Kasumi-1 (cell line): ENCODE measurements at regions not wholly inside any gene's neighbourhood (a gene's known extent, or its start where the extent isn't known, plus 50 kb on each side); places are given as distances from the start of the nearest gene placed in this dataset.

Source experiments
- DNase-seq, 2 experiments: peaks; one replicate each; lab custom pipeline; 2025; lab: John Stamatoyannopoulos, UW

DNA sequence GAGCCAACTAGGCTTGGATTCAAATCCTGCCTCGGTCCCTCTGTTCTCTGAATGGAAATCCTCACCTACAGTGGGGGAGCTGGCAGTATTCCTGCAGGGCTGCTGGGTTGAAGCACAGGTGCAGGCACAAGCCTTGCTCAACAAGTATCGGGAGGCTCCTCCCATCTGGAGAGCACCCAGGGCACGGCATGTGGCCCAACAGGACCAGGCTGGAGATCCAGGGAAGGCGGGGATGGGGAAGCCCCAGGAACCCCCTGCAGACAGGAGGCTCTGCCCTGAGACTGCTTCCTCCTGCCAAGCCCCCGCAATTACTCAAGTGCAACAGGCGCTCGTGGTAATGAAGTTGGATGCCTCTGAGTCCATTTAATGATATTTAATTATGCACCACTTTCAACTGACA, 128.0 kb upstream of the VSTM2B start:
- DNase-seq, result no peak

DNA sequence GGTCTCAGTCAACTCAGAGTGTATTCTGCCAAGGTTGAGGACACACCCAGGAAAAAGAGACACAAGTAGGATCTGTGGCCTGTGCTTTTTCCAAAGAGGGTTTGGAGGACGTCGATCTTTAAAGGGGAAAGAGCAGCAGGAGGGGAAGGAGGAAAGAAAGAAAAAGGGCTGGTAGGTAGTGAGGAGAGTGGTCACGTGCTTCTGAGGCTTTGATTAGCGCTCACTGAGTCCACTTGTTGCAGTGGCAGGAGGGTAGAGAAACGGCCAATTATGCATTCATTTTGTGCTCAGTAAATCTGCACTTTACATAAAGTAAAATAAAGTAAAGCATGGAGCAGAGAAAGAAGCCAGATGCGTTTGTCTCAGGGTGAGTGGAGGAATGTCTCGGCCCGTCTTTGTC, 126.0 kb upstream of the VSTM2B start:
- DNase-seq, result no peak

DNA sequence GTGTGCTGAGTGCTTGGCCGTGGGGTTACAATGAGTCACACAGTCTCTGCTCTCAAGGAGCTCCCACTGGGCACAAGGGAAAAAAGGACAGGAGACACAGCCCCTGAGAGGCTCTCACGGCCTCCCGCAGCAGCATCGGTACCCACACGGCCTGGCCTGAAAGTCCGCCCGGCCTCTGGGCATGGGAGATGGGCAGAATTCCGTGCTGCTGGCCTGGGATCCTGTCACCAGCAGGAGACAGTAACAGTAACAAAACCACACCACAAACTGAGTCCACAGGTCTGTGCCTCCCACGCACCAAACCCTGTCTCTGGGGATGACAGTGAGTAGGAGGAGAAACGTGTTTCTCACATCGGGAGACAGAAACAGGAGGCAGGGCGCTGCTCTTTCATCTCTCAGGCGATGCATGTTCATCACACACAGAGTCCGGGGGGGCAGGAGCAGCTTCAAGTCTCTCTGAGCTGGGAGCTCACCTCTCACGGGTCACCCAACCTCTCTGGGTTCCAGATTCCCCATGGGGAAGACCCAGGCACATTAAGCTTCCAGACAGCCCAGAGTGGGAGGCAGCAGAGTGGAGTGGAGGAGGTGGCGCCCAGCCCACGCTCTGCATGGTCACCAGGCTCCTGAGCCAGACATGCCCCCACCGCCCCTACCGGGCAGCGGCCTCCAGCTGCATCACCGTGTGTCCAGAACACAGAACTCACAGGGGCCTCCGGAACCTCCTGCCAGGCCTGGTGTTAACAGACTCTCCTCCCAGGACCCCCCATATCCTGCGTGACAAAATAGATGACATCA, 124.7 kb upstream of the VSTM2B start:
- DNase-seq, result no peak

DNA sequence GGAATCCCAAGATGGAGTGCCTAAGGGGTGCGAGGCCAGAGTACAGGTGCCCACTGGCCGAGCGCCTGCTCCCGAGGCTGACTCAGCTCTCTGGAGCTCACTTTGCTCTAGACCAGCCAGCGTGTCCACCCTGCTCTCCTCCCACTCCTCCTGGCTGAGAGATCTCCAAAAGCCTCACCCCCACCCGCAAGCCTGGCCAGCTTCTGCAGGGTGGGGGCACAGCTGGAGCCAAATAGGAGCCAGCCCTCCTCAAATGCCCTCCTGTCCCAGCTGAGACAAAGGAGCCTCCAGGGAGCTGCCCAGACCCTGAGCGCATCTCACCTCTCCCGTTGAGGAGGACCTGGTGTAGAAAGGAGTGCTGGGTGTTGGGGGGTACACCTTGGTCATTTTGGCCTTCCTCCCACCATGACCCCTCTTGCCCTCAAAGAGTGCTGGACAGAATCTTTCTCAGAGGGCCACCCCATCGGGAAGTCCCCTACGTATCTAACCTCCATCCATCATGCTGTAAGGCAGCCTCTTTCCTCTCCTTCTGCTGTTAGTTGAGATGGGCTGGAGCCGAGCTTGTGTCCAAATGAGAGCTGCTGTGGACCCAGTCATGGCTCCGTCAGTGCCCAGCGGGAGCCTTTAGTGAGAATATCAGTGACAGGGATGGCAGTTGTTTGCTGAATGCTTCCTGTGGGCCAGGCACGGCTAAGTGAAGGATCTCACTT, 123.9 kb upstream of the VSTM2B start:
- DNase-seq, result no peak

DNA sequence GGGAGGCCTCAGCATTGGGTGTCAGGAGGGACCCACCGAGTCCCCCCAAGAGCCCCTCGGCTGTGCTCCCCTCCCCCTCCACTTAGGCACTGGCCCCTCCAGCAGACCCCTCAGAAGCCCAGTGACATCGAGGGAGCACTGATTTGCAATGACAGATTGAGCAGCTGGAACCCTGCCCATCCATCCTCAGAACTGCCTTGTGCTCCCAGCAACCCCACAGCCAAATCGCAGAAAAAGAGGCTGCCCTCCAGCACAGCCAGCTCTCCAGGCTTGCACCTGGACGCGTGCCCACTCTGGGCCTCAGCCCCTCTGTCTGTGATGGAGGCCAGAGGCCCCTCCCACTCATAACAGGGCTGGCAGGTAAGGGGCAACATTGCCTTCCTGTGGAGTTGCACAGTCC, 123.2 kb upstream of the VSTM2B start:
- DNase-seq, result no peak

DNA sequence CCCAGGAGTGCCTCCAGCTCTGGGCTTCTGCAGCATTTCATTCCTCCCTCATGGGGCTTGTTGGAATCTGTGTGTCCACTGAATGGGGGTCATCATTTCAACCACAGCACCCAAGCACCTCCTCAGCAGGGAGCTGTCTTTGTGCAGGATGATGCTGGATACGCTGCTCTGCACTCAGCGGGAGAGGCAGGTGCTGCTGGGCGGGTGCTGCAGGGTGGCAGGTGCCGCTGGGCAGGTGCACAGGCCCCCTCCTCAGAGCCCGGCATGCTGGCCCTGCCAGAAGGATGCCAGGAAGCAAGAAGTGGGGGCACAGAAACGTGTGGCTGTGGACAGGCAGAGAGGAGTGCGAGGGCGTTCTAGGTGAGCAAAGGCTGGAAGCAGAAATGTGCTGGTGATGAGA, 121.8 kb upstream of the VSTM2B start:
- DNase-seq, result no peak

DNA sequence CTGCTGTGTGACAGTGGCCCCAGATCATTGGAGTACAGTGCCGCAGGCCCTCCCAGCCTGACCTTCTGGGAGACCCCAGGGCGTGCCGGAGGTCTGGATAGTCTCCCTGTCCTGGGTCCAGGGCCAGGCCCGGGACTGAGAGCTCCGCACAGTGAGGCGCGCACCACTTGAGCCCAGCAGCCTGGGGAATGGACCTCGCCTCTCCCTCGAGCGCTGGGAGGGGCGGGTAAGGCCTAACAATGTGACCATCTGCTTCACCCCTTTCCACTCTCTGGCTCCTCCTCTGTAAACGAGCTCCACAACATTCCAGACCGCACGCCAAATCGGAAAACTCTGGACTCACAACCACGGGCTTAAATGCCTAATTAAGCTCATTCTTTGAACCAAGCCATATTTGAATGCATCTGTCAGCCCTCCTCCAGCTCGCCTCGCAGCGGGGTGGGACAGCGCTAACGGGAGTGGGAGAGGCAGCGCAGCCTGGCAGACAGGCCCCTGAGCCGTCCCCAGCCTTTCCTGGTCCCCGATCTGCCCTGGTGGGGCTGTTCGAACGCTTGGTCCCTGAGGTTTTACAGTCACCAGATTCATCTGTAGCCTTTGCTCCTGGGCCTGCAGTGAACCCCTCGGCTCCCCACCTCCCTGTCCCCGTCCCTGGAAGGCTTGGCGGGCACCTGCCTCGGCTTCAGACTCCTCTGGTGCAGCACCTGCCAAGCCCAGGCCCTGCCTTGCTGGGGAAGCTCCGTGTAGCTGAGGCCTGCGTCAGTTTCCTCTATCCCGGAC, 120.7 kb upstream of the VSTM2B start:
- DNase-seq, result no peak

DNA sequence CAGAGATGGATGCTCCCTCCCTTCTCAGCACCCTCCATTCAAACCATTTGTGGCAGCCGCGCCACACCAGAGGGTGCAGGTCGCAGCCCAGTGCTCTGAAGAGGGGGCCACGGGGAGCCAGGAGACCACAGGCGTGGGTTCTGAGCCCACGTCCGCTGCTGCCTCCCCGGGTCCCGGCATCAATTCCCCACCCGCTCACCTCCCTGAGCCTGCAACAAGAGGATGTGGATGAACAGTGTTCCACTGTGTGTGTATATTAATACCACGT, 120.1 kb upstream of the VSTM2B start:
- DNase-seq, result no peak

DNA sequence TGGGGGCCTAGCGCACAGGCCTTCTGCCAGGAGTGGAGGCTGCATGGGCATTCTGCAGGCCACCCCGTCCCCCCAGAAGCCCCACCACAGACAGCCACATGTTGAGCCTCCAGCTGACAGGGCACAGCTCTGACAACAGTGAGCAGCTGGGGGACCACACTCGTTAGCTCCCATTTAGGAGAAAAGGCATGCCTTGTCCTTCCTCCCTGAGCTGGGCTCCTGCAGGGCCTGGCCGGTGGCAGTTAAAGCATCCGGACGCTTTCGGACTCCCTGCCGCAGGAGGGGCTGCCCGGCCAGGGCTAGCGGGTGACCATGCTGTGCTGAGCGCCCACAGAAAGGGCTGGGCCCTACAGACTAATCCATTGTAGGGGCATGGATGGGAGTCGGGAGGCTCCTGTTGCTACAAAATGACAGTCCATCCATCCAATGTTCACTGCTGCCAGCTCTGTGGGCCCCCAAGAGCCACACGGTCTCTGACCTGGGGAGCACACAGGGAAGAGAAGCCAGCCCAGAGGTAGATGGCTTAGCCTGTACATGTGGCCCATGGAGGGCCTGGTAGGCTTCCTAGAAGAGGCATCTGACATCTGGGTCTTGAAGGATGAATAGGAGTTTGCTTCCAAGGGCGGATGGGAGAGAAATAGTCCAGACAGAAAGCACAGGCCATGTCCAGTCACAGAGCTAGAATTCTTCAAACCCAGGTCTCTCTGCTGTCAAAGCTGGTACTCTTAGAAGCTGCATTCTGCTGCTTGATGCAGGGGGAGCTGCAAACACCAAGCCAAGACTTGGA, 116.5 kb upstream of the VSTM2B start:
- no peak for DNase-seq

DNA sequence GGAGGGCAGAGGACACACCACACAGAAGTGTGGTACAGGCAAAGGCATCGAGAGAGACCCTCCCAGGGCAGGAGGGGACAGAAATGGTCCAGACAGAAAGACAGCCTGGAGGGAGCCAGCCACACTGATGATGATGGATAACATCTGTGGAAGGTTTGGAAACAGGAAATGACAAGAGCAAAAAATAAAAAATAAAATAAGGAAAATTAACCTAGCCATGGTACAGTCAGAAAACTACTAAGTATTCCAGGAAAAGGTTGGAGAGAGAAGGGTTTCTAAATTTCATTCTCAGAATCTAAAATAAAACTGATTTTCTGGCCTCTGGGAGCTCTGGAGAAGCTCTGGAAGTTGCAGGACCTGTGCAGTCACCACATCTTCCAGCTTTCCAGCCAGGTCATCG, 115.2 kb upstream of the VSTM2B start:
- DNase-seq, result no peak

DNA sequence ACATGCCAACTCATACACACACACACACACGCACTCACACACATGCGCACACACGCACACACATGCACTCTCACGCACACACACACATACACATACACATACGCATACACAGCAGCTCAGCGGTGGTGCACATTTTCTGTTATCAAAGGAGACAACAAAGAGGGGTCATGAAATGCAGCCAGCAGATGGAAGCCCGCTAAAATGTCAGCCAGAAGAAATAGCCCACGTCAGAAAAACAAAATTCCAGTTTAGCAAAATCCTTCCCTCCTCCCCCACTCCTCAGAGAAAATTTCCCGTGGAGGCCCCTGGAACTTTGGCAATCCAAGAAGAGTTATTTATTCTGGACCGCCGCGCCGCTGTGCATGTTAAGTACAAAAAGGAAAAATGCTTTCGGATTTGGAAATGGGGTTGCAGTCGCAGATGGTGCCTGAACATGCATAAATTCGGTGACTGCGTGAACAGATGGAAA, 114.6 kb upstream of the VSTM2B start:
- no peak for DNase-seq

DNA sequence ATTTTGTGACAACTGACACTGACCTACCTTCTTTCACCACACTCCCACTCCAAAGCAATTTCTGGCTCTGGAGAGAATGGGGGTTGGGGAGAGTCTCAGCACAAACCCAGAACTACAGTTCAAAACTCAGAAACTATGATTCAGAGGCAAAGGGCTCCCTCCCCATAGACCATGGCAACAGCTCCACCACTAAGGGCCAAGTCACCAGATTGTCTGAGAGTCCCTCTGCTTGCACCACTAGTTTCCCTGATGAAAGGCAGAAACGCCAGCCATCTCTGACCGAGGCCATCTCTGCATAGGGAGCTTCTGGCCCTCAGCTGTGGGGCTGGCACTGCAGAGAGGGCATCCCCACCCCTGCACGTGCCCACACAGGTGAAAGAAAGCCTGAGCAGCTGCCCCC, 112.4 kb upstream of the VSTM2B start:
- DNase-seq, result no peak

DNA sequence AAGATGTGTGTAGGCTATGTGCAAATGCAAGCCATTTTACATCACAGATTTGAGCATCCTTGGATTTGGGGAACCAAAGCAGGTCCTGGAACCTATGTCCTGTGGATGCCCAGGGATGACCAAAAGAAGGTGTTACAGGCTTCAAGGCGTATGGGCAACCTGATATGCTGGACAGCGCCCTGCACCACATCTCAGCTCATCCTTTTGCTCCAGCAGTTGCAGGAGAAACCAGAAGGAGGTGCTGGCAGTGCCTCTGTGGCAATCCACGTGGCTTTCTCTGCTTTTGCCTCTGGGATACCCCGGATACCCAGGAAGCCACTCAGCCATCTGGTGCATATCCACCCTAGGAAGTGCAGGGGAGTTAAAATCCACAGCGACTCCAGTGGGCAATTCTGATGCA, 110.3 kb upstream of the VSTM2B start:
- DNase-seq, result no peak

DNA sequence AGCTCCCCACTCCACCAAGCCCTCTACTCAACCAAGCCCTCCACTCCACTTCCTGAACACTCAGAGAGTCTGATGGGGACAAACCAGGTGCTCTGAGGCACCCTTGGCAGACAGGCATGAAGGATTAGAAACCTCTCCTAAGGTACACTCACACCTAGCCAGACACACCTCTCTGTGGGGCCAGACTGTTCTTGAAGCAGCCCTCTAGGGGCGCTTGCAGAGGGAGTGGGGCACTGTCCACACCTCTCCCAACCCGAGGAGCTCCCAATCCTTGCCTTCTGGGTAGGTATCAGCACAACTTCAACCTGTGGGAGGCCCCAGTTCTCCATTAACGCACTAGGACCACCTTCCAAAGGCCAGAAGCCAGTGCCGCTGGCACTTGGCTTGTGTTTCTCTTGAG, 108.7 kb upstream of the VSTM2B start:
- DNase-seq, result no peak

DNA sequence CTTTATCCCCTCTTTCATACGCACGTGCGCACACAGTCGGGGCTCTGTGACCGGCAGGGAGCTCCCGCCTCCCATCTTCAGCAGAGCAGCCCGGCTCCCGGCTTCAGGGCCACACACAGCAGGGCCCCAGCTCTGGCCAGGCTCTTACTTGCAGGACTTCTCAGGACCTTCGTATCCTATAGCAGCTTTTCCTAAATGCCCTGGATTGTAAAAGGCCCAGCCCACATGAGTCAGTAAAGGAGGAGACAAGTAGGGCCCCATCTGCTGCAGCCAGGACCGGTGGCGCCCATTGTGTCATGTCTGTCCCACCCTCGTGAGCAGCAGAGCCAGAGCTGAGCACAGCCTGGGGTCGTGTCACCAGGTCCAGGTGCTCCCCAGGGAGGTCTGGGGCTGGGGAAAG, 107.6 kb upstream of the VSTM2B start:
- no peak for DNase-seq

DNA sequence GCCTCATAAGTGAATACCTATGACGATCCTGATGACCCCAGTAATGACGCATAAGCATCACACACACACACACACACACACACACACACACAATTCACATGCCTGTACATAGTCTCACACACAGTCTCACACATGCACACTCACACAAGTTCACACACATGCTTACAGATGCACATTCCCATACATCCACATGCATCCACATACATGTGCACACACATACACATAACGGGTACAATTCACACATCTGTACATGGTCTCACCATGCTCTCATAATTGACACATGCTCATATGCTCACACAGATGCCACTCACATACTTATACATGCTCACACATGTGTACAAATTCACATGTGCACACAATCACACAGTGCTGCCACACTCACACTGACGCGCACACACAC, 105.7 kb upstream of the VSTM2B start:
- DNase-seq, result no peak

DNA sequence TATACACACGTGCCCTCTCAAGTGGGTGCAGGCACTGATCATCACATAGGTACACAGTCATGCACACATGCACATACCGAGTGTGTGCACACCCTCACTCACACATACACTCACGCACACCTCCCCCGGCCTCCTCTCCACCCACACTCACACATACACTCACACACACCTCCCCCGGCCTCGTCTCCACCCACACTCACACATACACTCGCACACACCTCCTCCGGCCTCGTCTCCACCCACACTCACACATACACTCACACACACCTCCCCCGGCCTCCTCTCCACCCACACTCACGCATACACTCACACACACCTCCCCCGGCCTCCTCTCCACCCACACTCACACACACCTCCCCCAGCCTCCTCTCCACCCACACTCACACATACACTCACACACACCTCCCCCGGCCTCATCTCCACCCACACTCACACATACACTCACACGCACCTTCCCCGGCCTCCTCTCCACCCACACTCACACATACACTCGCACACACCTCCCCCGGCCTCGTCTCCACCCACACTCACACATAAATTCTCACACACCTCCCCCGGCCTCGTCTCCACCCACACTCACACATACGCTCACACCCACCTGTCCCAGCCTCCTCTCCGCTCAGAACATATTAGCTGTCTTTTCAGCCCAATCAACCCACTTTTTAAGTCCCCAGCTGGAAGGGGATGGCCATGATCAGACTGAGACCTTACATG, 105.2 kb upstream of the VSTM2B start:
- no peak for DNase-seq

DNA sequence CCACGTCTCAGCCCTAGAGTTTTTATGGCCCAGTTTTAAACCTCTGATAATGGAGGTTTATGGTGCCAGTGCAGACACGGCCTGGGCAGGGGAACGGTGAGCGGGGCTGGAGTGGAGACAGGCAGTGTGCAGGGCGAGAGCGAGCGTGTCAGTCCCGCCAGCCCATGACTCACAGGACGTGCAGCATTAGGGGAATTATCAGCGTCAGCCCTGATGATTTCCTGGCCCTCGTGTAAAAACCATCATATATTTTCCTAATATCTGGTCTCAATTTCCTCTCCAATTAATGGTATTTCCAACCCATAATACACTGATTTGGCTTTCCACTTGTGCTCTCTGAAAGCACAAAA, 104.6 kb upstream of the VSTM2B start:
- no peak for DNase-seq

DNA sequence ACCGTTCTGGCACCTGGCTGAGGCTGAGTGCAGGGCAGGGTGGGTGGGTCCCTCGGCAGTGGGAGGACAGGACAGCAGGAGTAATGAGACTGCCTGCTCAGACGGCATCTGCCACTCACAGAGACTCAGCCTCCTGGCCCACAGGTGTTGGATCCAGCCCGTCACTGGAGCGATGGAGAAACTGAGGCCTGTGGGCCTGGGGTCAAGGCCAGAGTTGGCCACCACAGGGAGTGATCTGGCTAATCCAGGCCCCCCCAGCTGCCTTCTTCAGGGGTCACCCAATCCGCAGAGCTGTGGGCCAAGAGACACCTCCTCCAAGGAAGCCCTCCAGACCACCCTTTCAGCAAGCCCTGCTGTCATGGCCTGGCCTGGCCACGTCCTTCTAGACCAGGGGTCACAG, 103.7 kb upstream of the VSTM2B start:
- DNase-seq, result no peak

DNA sequence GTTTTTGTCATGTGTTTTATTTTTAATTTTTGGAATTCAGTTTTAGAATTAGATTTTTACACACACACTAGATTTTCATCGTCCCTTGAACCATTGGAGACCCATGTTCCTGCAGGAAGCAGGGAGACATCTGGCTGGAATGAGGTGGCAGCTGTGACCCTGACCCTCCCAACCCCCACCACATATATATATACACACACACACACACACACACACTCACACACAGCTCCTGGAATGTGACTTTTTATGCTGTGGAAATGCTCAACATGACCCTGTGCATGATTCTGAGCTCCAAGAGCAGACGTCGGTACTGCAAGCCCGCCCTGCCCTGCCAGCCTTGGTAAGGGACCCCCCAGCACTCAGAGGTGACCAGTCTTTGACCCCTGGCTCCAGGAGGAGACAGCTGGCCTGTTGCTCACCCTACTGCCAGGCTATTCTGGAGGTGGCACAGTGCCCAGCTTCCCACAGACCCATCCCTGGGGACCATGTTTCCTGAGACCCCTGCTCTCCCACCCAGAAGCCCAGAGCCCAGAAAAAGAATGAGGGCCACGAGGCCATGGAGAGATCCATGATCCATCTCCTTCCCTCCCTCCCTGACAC, 103.2 kb upstream of the VSTM2B start:
- DNase-seq, result no peak

DNA sequence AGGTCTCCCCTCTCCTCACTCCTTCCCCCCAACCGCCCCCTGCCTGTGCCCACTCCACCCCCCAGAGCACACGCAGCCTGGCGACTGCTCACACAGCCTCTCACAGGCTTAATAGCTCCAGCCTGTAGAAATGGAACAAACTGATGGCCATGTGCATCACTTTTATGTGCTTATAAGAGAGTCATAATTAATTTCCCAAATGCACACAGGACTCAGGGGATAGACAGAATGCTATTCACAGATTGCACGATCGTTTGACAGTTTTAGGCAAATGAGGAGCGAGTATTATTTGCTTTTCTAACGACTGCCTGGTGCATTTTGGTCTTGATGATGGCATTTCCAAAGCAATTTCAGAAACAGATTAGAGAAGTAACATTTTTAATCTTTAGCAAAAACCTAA, 97.7 kb upstream of the VSTM2B start:
- DNase-seq, result no peak
